ENCODE measurements at regions not wholly inside any gene's neighbourhood (a gene's known extent, or its start where the extent isn't known, plus 50 kb on each side); places are given as distances from the start of the nearest gene placed in this dataset.
"Not testable (repeated sequence)": the region's sequence is repeated elsewhere in the genome, so short reads cannot be mapped to it uniquely, and the experiment has no call there.

GRCh38 chr18:41899535-41899934 is 55.5 kb upstream of the PIK3C3 start:
- no peak for DNase-seq (ENCODE audit: low spot score)

GRCh38 chr18:41893432-41893831 is 61.6 kb upstream of the PIK3C3 start:
- no peak for DNase-seq (ENCODE audit: low spot score)

GRCh38 chr18:41887100-41887499 is 67.9 kb upstream of the PIK3C3 start:
- DNase-seq (ENCODE audit: low spot score) = no peak

GRCh38 chr18:41886126-41886807 is 68.8 kb upstream of the PIK3C3 start:
- no peak for DNase-seq (ENCODE audit: low spot score)

- DNase-seq (ENCODE audit: low spot score) = no peak
These were observed 73.7 kb upstream of the PIK3C3 start for GRCh38 chr18:41881285-41881684.

GRCh38 chr18:41879256-41879655 is 75.8 kb upstream of the PIK3C3 start:
- no peak for DNase-seq (ENCODE audit: low spot score)

- no peak for DNase-seq (ENCODE audit: low spot score)
These were observed 79.8 kb upstream of the PIK3C3 start for GRCh38 chr18:41875094-41875780.

GRCh38 chr18:41873730-41874129 is 81.3 kb upstream of the PIK3C3 start:
- no peak for DNase-seq (ENCODE audit: low spot score)

GRCh38 chr18:41872206-41872605 is 82.8 kb upstream of the PIK3C3 start:
- no peak for DNase-seq (ENCODE audit: low spot score)

GRCh38 chr18:41871229-41872000 is 83.6 kb upstream of the PIK3C3 start:
- DNase-seq (ENCODE audit: low spot score) = no peak

- DNase-seq (ENCODE audit: low spot score) = no peak
These were observed 84.2 kb upstream of the PIK3C3 start for GRCh38 chr18:41870817-41871216.

GRCh38 chr18:41870191-41870590 is 84.8 kb upstream of the PIK3C3 start:
- DNase-seq (ENCODE audit: low spot score) = no peak

- not testable (repeated sequence) for DNase-seq (ENCODE audit: low spot score)
These were observed 89.2 kb upstream of the PIK3C3 start for GRCh38 chr18:41865796-41866195.

GRCh38 chr18:41864216-41864615 is 90.8 kb upstream of the PIK3C3 start:
- DNase-seq (ENCODE audit: low spot score) = no peak

- DNase-seq (ENCODE audit: low spot score) = no peak
These were observed 92.1 kb upstream of the PIK3C3 start for GRCh38 chr18:41862921-41863320.

GRCh38 chr18:41860987-41861386 is 94.0 kb upstream of the PIK3C3 start:
- DNase-seq (ENCODE audit: low spot score) = no peak

GRCh38 chr18:41858761-41859555 is 96.1 kb upstream of the PIK3C3 start:
- DNase-seq (ENCODE audit: low spot score) = no peak

GRCh38 chr18:41853280-41853679 is 101.8 kb upstream of the PIK3C3 start:
- no peak for DNase-seq (ENCODE audit: low spot score)

GRCh38 chr18:41850781-41851180 is 104.3 kb upstream of the PIK3C3 start:
- DNase-seq (ENCODE audit: low spot score) = no peak

GRCh38 chr18:41849632-41850031 is 105.4 kb upstream of the PIK3C3 start:
- DNase-seq (ENCODE audit: low spot score) = no peak

- no peak for DNase-seq (ENCODE audit: low spot score)
These were observed 109.5 kb upstream of the PIK3C3 start for GRCh38 chr18:41845563-41845962.

- no peak for DNase-seq (ENCODE audit: low spot score)
These were observed 112.1 kb upstream of the PIK3C3 start for GRCh38 chr18:41842886-41843285.

Data from H4 (cell line).